ENCODE measurements at regions not wholly inside any gene's neighbourhood (a gene's known extent, or its start where the extent isn't known, plus 50 kb on each side); places are given as distances from the start of the nearest gene placed in this dataset.

DNA sequence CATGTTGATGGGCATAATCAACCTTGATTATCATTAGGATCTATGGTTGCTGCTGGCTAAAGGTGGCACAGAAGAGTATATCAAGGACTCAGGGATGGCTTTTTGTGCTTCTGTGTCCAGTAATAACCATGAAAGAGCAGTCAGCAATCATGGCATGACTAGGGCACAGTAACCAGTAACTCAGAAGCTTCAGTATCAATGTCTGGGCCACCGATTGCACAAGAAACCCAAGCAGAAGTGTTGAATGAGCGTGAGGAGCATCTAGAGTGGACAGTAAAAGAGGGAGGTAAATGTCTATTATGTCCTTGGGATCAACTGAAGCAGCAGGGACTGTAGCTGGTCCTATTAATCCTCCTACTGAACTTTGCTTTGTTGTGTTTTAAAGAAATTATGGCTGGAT is 81.5 kb upstream of the F13A1 start:
- no peak for TF ChIP-seq CTCF (IDR thresholded peaks at IDR 0.05)
- DNase-seq (ENCODE audit: low spot score): no peak
- Histone ChIP-seq H3K4me3 (no peak overlapping the region), H3K27ac (no peak overlapping the region)

DNA sequence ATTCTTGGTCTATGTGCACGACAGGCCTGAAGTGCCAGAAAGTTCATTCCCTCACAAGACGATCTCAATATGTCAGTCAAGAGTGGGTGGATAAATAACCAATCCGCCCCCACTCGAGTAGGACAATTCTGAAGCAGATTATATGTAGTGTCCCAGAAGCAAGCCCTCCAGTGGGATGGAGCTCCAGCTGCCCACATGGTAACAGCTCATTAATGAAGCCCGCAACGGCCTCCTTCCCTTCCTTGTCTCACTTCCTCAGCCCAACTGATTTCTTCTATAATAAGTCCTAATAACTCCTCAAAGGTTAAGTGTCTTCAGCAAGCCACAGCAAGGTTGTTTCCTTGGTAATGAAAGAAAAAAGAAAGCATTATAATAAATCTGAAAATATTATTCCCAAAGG is 82.1 kb upstream of the F13A1 start:
- Histone ChIP-seq H3K4me3 (no peak overlapping the region), H3K27ac (no peak overlapping the region)

GRCh38 chr6:6405031-6405430 is 84.6 kb upstream of the F13A1 start:
- no peak for TF ChIP-seq CTCF (IDR thresholded peaks at IDR 0.05)
- Histone ChIP-seq H3K27ac (no peak overlapping the region), H3K4me3 (no peak overlapping the region)
- DNase-seq (ENCODE audit: low spot score): no peak

More for the DNA sequence above, 82.1 kb upstream of the F13A1 start:
- DNase-seq (ENCODE audit: low spot score): no peak
- no peak for TF ChIP-seq CTCF (IDR thresholded peaks at IDR 0.05)

DNA sequence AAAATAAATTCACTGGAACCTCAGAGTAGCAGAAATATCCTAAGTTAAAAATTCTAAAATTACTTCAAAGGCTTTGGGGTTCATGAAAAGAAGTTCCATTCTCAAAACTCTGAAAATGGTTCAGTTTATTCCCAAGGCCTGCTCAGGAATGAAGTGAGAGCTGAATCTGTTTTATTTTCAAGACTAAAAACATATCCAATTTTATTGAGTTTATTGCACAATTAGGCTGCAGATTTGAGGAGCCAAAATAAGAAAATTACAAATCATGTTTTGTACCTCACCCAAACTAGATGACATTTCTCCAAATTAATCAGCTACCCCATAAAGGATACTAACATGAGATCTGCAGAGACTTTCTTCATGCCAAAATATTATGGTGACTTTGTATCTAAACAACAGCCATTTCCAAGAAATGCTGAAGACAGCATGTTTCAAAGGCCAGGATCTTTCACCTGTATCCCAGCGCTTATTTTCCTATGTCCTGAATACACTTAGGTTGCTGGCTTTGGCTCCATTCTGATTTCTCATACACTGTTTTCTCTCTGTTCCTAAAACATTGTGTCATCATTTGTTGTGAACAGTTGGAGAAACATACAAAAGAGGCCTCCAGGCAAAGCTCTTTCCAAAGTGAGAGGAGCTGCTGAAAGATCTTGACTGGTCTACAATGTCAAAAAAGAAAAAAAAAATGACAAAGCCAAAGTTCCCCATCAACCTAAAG is 85.7 kb upstream of the F13A1 start:
- H3K27ac ChIP-seq: no peak overlapping the region
- no peak for TF ChIP-seq CTCF (IDR thresholded peaks at IDR 0.05)
- no peak for DNase-seq (ENCODE audit: low spot score)
- H3K4me3 ChIP-seq: no peak overlapping the region

DNA sequence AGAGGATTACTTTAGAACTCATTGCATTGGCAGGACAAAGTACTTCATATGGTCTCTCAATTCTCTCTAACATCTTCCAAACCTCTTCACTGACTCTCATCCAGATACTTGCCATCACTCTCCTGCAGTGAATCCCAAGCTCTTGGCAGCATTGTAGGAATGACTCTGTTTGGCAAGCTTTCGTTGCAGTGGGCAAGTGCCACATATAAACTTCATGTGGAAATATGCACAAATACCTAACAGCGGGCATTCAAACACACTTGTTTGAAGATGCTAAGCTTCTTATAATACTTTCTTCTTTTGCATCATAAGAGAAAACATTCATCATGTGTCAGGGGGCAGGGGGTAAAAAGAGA is 86.2 kb upstream of the F13A1 start:
- no peak for TF ChIP-seq CTCF (IDR thresholded peaks at IDR 0.05)
- no peak for DNase-seq (ENCODE audit: low spot score)
- Histone ChIP-seq H3K27ac (no peak overlapping the region), H3K4me3 (no peak overlapping the region)

DNA sequence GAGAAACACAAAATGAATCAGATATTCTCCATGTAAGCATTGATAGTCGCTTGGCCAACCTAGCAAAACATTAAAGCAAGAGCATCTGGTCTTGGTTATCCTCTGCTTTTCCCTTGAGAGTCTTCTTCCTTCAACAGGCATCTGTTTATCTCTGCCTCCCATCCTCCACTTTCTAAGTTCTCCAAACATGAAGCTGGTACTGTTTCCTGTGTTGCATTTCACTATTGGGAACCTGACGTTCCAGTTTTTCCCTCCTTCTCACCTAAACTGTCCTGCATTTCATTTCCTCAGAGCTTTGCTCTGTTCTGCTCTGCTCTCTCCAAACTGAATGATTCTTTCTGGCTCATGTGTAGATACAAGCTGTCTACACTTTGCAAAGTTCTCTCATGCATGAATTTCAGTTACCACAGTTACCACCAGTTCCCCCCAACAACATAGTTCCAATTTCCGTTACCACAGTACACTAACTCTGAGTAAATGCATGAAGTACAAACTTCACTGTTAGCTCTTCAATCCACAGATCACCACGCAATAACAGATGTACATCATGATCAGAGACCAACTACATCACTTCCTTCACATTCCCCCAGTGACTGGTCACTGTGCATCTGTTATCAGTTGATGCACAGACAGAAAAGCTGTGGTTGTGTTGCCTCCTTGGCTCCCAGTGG is 86.7 kb upstream of the F13A1 start:
- H3K27ac ChIP-seq: no peak overlapping the region
- no peak for DNase-seq (ENCODE audit: low spot score)
- no peak for TF ChIP-seq CTCF (IDR thresholded peaks at IDR 0.05)
- H3K4me3 ChIP-seq: no peak overlapping the region

Measured in coronary artery (tissue), 2 donors.